GM23338 (cell line): ENCODE measurements at regions not wholly inside any gene's neighbourhood (a gene's known extent, or its start where the extent isn't known, plus 50 kb on each side); places are given as distances from the start of the nearest gene placed in this dataset.

Source experiments
- ATAC-seq: fragments of 200-7000 bp; cut with Tn5 transposase; 3 replicates; pipeline ENCODE4 v1.9.1; 2020
- DNase-seq: peaks from one replicate; pipeline ENCODE4 v3.0.0-alpha.2; 2015; ENCODE audit warnings: low spot score
- H2AFZ ChIP-seq: fragments of 200-600 bp; sonication (generic); 2 replicates; pipeline ENCODE4 v1.8.0; 2016; ENCODE audit warnings: antibody characterized with exemption, mild to moderate bottlenecking, moderate library complexity
- H3F3A ChIP-seq: fragments of 200-600 bp; sonication (generic); replicated peaks from 2 replicates; pipeline ENCODE4 v1.8.0; 2017; ENCODE audit warnings: antibody characterized with exemption, mixed run types, low read depth
- H3K27ac ChIP-seq: fragments of 200-600 bp; sonication (generic); 2 replicates; pipeline ENCODE4 v1.6.1; 2016; ENCODE audit warnings: low read depth
- H3K27me3 ChIP-seq: fragments of 200-600 bp; sonication (generic); 2 replicates; pipeline ENCODE4 v1.8.0; 2016; ENCODE audit warnings: mild to moderate bottlenecking, mixed run types, moderate library complexity; ENCODE audit not compliant: insufficient read depth
- H3K36me3 ChIP-seq: fragments of 200-600 bp; sonication (generic); 2 replicates; pipeline ENCODE4 v1.8.0; 2016; ENCODE audit warnings: mild to moderate bottlenecking; ENCODE audit not compliant: insufficient read depth
- H3K4me1 ChIP-seq: fragments of 200-600 bp; sonication (generic); 2 replicates; pipeline ENCODE4 v1.8.0; 2016; ENCODE audit warnings: mild to moderate bottlenecking, moderate library complexity; ENCODE audit not compliant: insufficient read depth
- H3K4me2 ChIP-seq: fragments of 200-600 bp; sonication (generic); 2 replicates; pipeline ENCODE4 v1.7.1; 2017; ENCODE audit warnings: mixed run types
- H3K4me3 ChIP-seq: fragments of 200-600 bp; sonication (generic); 2 replicates; pipeline ENCODE4 v1.6.1; 2016; ENCODE audit warnings: mixed run types
- H3K79me2 ChIP-seq: fragments of 200-600 bp; sonication (generic); replicated peaks from 2 replicates; pipeline ENCODE4 v1.8.0; 2017; ENCODE audit warnings: mild to moderate bottlenecking; ENCODE audit not compliant: insufficient read depth
- H3K9me2 ChIP-seq: fragments of 200-600 bp; sonication (generic); 2 replicates; pipeline ENCODE4 v1.8.0; 2017; ENCODE audit not compliant: insufficient read depth
- H4K20me1 ChIP-seq: fragments of 200-600 bp; sonication (generic); replicated peaks from 2 replicates; pipeline ENCODE4 v1.8.0; 2017; ENCODE audit warnings: mild to moderate bottlenecking; ENCODE audit not compliant: insufficient read depth
- H3K27ac Mint-ChIP-seq: 2 replicates; pipeline ENCODE4 v1.8.0; 2020; ENCODE audit warnings: inconsistent platforms, mild to moderate bottlenecking, moderate library complexity, mixed read lengths
- H3K27me3 Mint-ChIP-seq: 3 replicates; pipeline ENCODE4 v1.8.0; 2022; ENCODE audit warnings: low read depth, mild to moderate bottlenecking, moderate library complexity, mixed read lengths, inconsistent platforms; ENCODE audit not compliant: insufficient read depth, poor library complexity
- H3K36me3 Mint-ChIP-seq: 3 replicates; pipeline ENCODE4 v1.8.0; 2021; ENCODE audit warnings: low read depth, mild to moderate bottlenecking, inconsistent platforms, moderate library complexity, mixed read lengths
- H3K4me1 Mint-ChIP-seq: 3 replicates; pipeline ENCODE4 v1.8.0; 2020; ENCODE audit warnings: mild to moderate bottlenecking, inconsistent platforms, mixed read lengths
- H3K4me3 Mint-ChIP-seq: 3 replicates; pipeline ENCODE4 v1.8.0; 2021; ENCODE audit warnings: moderate library complexity, mild to moderate bottlenecking, inconsistent platforms, mixed read lengths
- H3K9me3 Mint-ChIP-seq: 3 replicates; pipeline ENCODE4 v1.8.0; 2020; ENCODE audit warnings: moderate library complexity, mild to moderate bottlenecking, inconsistent platforms, mixed read lengths
- CTCF ChIP-seq, 2 experiments: fragments of 200-600 bp in 1 of 2; sonication (generic) in 1 of 2; conservative IDR thresholded peaks; 2 replicates each; pipeline versions ENCODE4 v1.5.1 to v1.6.1; 2016 to 2017; ENCODE audit warnings: antibody characterized with exemption in 2 of 2, low read depth in 2 of 2, mild to moderate bottlenecking in 2 of 2, moderate library complexity in 1 of 2
- EZH2 ChIP-seq: fragments of 200-600 bp; sonication (generic); IDR thresholded peaks from one replicate; pipeline ENCODE4 v1.8.0; 2017; ENCODE audit warnings: antibody characterized with exemption, mild to moderate bottlenecking, low read depth; ENCODE audit not compliant: unreplicated experiment
- EZH2phosphoT487 ChIP-seq: fragments of 200-600 bp; sonication (generic); IDR thresholded peaks from one replicate; pipeline ENCODE4 v1.8.1; 2018; ENCODE audit warnings: antibody characterized with exemption; ENCODE audit not compliant: unreplicated experiment
- NANOG ChIP-seq: IDR thresholded peaks from 2 replicates; pipeline ENCODE4 v1.6.1; 2016; ENCODE audit warnings: antibody characterized with exemption, borderline replicate concordance
- REST ChIP-seq: IDR thresholded peaks from one replicate; pipeline ENCODE4 v1.6.1; 2018; ENCODE audit warnings: antibody characterized with exemption; ENCODE audit not compliant: unreplicated experiment
- STAT1 ChIP-seq: IDR thresholded peaks from one replicate; pipeline ENCODE4 v1.6.1; 2016; ENCODE audit warnings: antibody characterized with exemption; ENCODE audit not compliant: unreplicated experiment
- ZNF114 ChIP-seq: fragments of 250-450 bp; sonication (Bioruptor Pico); IDR thresholded peaks from 2 replicates; pipeline ENCODE4 v1.5.0; 2020; ENCODE audit warnings: mild to moderate bottlenecking, moderate library complexity
- ZNF331 ChIP-seq: fragments of 250-450 bp; sonication (Bioruptor Pico); IDR thresholded peaks from 2 replicates; pipeline ENCODE4 v1.5.0; 2020; ENCODE audit warnings: low read depth, mild to moderate bottlenecking, moderate library complexity

- Mint-ChIP-seq H3K4me3 (no peak overlapping the region), H3K9me3 (peaks cover 10% of the 10 kb centered on the region; the same call in 2 of the 3 replicates), H3K27me3 (peaks cover 1% of the 10 kb centered on the region), H3K27ac (no peak overlapping the region), H3K4me1 (no peaks in the 10 kb centered on the region), H3K36me3 (peaks cover 7% of the 10 kb centered on the region)
- Histone ChIP-seq H3K4me3 (no peak overlapping the region), H3K27ac (no peak overlapping the region), H4K20me1 (no peaks in the 10 kb centered on the region), H2AFZ (no peak overlapping the region), H3K9me2 (peaks cover 9% of the 10 kb centered on the region; the same call in 1 of the 2 replicates), H3F3A (no peaks in the 10 kb centered on the region), H3K79me2 (no peaks in the 10 kb centered on the region), H3K27me3 (no peaks in the 10 kb centered on the region), H3K36me3 (no peaks in the 10 kb centered on the region), H3K4me1 (no peaks in the 10 kb centered on the region), H3K4me2 (no peak overlapping the region)
- ATAC-seq (no peak), DNase-seq (no peak)
- no peak for TF ChIP-seq CTCF (conservative IDR thresholded peaks at IDR 0.05; ENCODE audit: low read depth in 2 of 2)
- TF ChIP-seq REST, result no peak
Measured at GRCh38 chr4:165556383-165556782, 177.6 kb downstream of the CPE start.

- no peak overlapping the region for H2AFZ ChIP-seq
- Mint-ChIP-seq H3K4me3 (no peak overlapping the region), H3K9me3 (peaks cover 15% of the 10 kb centered on the region; the same call in 2 of the 3 replicates), H3K4me1 (no peaks in the 10 kb centered on the region), H3K27me3 (peaks cover 1% of the 10 kb centered on the region), H3K27ac (no peak overlapping the region), H3K36me3 (peaks cover 14% of the 10 kb centered on the region)
- H3K9me2 ChIP-seq, result peaks cover 9% of the 10 kb centered on the region; the same call in 1 of the 2 replicates
- H4K20me1 ChIP-seq, result no peaks in the 10 kb centered on the region
- no peak overlapping the region for H3K4me3 ChIP-seq
- H3F3A ChIP-seq, result no peaks in the 10 kb centered on the region
- no peak for DNase-seq
- H3K36me3 ChIP-seq, result peaks cover 7% of the 10 kb centered on the region; the same call in 1 of the 2 replicates
- no peaks in the 10 kb centered on the region for H3K27me3 ChIP-seq
- no peak overlapping the region for H3K4me2 ChIP-seq
- ATAC-seq, result no peak
- H3K79me2 ChIP-seq, result no peaks in the 10 kb centered on the region
- H3K4me1 ChIP-seq, result no peaks in the 10 kb centered on the region
- H3K27ac ChIP-seq, result no peak overlapping the region
- TF ChIP-seq ZNF331, result no peak
- TF ChIP-seq EZH2phosphoT487, result no peak
- no peak for TF ChIP-seq CTCF (conservative IDR thresholded peaks at IDR 0.05; ENCODE audit: low read depth in 2 of 2)
- no peak for TF ChIP-seq NANOG
- no peak for TF ChIP-seq EZH2
- no peak for TF ChIP-seq STAT1
- TF ChIP-seq ZNF114 (CRISPR knock-in tag), result no peak
Measured at GRCh38 chr4:165560941-165561340, 182.1 kb downstream of the CPE start.
